GM19328 (cell line): ENCODE measurements at regions not wholly inside any gene's neighbourhood (a gene's known extent, or its start where the extent isn't known, plus 50 kb on each side); places are given as distances from the start of the nearest gene placed in this dataset.

ENCODE experiments used
- ATAC-seq: cut with Tn5 transposase; IDR thresholded peaks from one replicate; pipeline ENCODE4 v1.9.1; 2021; ENCODE audit warnings: mild to moderate bottlenecking, moderate library complexity; ENCODE audit not compliant: unreplicated experiment

DNA sequence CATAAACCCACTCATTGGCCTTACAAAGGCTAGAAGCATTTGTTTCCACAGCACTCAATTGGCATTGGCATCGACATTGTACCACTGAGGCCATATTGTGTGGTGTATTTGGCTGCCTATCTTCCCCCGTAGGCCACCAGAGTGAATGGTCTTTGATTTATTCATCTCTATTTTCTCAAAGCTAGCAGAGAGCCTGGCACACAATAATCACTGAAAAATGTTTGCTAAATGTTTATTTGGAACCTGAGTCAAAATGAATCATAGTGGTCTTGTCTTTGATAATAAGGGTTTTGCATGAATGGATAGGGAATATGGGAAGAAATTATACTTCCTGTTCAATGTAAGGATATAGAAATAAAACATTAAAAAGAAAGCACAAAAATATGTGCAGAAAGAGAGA is 107.3 kb upstream of the SLC8A1 start:
- ATAC-seq, result no peak

GRCh38 chr2:40564184-40564583 is 112.3 kb upstream of the SLC8A1 start:
- no peak for ATAC-seq

- no peak for ATAC-seq
Observed at GRCh38 chr2:40579247-40579646, 127.4 kb upstream of the SLC8A1 start.

GRCh38 chr2:40584432-40584831 is 132.5 kb upstream of the SLC8A1 start:
- no peak for ATAC-seq

DNA sequence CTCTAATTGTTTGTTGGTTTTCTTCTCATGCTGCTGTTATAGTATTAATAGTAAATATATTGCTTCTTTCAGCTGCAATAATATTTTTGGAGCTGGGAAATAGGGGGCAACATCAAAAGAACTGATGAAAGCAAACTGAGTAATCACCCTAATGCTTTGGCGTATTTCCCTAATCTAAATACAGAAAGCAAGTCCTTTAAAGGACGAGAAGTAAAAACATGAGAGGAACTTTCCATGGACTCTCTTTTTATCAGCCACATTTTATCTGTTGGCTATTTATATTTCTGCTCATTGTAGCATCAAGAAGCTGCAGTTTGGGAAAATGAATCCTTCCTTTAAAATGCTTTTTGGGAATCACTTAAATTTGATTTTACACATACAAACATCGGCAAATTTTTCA is 139.9 kb upstream of the SLC8A1 start:
- ATAC-seq, result no peak

DNA sequence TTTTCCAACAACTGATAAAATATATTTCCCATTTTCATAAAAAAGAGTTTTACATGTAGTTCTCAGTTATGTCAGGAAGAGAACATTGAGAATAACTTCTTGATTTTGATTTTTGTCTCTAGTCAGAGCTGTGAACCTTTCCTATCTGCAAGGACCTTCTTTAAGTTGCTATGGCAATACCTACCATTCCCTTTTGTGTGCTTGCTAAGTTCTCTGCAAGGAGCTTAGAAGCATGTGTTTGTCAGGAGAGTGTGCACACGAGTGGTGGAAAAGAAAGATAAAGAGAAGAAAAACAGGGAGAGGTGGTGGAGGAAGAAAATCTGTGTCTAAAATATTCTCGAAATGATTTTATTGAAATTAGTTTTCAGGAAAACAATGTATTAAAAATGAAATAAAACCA is 140.3 kb upstream of the SLC8A1 start:
- ATAC-seq, result no peak

DNA sequence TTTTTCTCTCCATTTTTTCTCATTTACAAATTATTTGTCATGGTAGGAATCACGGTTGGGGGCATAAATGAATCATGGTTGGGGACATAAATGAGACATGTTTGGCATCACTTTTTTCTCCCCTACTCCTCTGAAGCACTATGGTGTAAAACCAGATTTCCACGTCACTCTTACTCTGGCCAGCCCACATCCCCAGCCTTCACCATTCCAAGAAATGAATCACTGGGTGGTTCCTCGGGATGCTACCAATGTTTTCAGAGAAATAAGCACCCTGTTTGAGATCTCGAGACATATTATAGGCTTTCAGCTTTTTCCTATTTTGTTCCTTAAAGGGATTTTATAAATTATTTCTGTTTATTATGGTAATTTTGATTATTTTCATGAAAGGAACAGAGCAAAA is 155.0 kb upstream of the SLC8A1 start:
- ATAC-seq, result no peak

GRCh38 chr2:40611196-40611595 is 159.3 kb upstream of the SLC8A1 start:
- no peak for ATAC-seq

- no peak for ATAC-seq
Observed at GRCh38 chr2:40625849-40626248, 174.0 kb upstream of the SLC8A1 start.

DNA sequence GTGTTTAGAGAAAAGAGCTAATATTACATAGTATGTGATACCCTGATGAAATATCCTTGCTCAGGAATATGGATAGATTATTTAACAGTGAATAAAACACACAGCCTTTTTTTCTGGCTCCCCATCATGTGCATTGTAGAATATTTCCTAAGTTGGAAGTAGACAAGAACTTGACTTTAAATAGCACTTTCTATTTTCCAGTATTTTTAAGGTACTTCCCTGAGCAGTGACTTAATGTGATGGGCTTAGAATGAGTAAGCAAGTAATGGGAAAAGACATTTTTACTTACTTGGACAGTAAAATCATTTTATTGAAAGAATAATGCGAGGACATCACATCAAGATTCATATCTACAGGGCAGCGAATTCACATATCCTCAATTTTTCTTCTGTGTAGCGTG is 176.7 kb upstream of the SLC8A1 start:
- ATAC-seq, result no peak

- no peak for ATAC-seq
Observed at GRCh38 chr2:40629768-40630434, 178.0 kb upstream of the SLC8A1 start.

DNA sequence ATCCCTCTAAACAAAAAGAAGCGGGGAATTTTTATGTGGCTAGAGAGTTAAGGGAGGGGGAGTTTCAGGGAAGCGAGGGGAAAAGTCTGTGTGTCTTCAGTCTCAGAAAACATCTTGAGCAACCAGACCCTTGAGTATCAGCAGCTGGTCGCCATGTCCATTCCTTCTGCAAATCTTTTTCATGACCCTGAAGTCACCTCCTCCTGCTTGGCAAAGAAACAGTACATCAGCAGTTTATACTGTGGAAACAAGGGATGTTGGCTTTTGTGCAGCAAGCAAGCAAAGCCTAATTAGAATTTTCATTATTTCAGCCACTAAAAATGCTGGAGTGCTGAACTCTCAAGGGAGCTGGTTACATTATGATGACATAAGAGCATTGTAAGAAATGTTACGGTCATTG is 187.4 kb upstream of the SLC8A1 start:
- no peak for ATAC-seq

- no peak for ATAC-seq
Observed at GRCh38 chr2:40642237-40642636, 190.3 kb upstream of the SLC8A1 start.

DNA sequence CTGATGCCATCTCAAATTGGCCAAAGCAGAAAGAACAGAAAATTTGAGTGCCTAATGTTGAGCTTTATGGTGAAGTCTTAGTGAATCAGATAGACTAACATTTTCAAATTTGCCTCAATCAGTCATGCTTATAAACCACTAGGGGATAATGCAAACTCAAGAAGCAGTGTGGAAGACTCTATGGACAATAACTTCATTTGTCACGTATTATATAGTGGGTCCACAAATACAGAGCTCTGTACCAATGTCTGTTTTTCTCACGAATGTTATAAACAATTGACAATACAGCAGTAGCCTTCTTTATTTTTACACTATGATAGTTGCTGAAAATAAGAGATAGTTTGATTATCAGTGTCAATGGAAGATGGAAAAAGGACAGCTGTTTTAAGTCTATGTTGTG is 190.8 kb upstream of the SLC8A1 start:
- no peak for ATAC-seq

GRCh38 chr2:40646642-40647041 is 194.8 kb upstream of the SLC8A1 start:
- no peak for ATAC-seq

GRCh38 chr2:40652155-40652554 is 200.3 kb upstream of the SLC8A1 start:
- ATAC-seq, result no peak

GRCh38 chr2:40653829-40654228 is 201.9 kb upstream of the SLC8A1 start:
- no peak for ATAC-seq

- ATAC-seq, result no peak
Observed at GRCh38 chr2:40654346-40654745, 202.5 kb upstream of the SLC8A1 start.

GRCh38 chr2:40658941-40659340 is 207.1 kb upstream of the SLC8A1 start:
- ATAC-seq, result no peak

DNA sequence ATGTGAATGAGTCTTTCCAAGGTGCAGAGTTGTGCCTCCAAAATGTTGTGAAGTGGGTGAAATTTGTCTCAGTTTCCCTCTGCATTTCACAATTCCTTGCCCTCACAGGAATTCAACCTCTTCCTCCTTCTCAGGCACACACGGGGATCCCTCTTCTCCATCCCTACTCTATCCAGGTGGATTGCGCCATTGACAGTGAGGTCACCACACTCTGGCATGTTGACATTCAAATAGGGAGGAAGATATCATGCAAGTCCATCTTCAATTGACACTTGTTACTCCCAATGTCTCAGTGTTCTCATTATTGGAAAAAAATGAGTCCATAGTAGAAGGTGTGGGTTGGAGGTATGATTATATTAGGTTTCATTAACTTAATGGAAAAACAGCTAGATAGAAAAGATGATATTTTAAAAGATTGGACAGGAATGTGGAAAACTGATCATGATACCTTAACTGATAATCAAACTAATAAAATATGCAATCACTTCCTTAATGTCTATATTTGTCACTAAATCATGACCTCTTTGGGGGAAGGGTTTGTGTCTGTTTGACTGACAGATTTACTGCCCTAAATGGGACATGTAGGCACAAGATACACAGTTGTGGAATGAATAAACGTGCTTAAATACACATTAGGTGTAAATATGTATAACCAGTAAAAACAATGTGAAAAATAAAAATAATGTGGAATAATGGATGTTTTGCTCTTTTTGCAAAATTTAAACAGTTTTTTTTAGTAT is 213.8 kb upstream of the SLC8A1 start:
- no peak for ATAC-seq

GRCh38 chr2:40666398-40666797 is 214.5 kb upstream of the SLC8A1 start:
- ATAC-seq, result no peak

GRCh38 chr2:40668425-40668824 is 216.5 kb upstream of the SLC8A1 start:
- ATAC-seq, result no peak
